WTC11 (cell line): ENCODE measurements at regions not wholly inside any gene's neighbourhood (a gene's known extent, or its start where the extent isn't known, plus 50 kb on each side); places are given as distances from the start of the nearest gene placed in this dataset.

Source experiments
- EMX1 ChIP-seq: fragments of 250-450 bp; sonication (Bioruptor Pico); IDR thresholded peaks from 2 replicates; pipeline ENCODE4 v1.8.0; 2021; ENCODE audit warnings: mild to moderate bottlenecking
- ESRRA ChIP-seq: sonication (generic); formaldehyde crosslinking; IDR thresholded peaks from 2 replicates; pipeline ENCODE4 v1.8.1; 2022; ENCODE audit warnings: mild to moderate bottlenecking, missing genetic modification reagents, borderline replicate concordance
- NR3C1 ChIP-seq: sonication (generic); formaldehyde crosslinking; conservative IDR thresholded peaks from 2 replicates; pipeline ENCODE4 v1.8.1; 2023; ENCODE audit warnings: low read depth, mild to moderate bottlenecking, missing genetic modification reagents
- SMAD3 ChIP-seq: sonication (generic); formaldehyde crosslinking; IDR thresholded peaks from 2 replicates; pipeline ENCODE4 v1.8.0; 2022; ENCODE audit warnings: missing genetic modification reagents, mild to moderate bottlenecking, borderline replicate concordance
- ZNF138 ChIP-seq: sonication (generic); formaldehyde crosslinking; conservative IDR thresholded peaks from 2 replicates; pipeline ENCODE4 v1.8.1; 2022; ENCODE audit warnings: mild to moderate bottlenecking, moderate library complexity, missing genetic modification reagents
- ZNF232 ChIP-seq: sonication (generic); formaldehyde crosslinking; IDR thresholded peaks from 2 replicates; pipeline ENCODE4 v1.8.0; 2022; ENCODE audit warnings: mild to moderate bottlenecking, missing genetic modification reagents
- ZNF263 ChIP-seq: sonication (generic); formaldehyde crosslinking; IDR thresholded peaks from 2 replicates; pipeline ENCODE4 v1.8.1; 2022; ENCODE audit warnings: low read depth, mild to moderate bottlenecking, moderate library complexity, missing genetic modification reagents
- TF ChIP-seq, protein P1 (sequence below): sonication (generic); formaldehyde crosslinking; IDR thresholded peaks from 2 replicates; pipeline ENCODE4 v1.8.1; 2022; ENCODE audit warnings: mild to moderate bottlenecking, moderate library complexity, missing genetic modification reagents
- TF ChIP-seq, protein P2 (sequence below): sonication (generic); formaldehyde crosslinking; IDR thresholded peaks from 2 replicates; pipeline ENCODE4 v1.8.0; 2022; ENCODE audit warnings: mild to moderate bottlenecking, missing genetic modification reagents
- TF ChIP-seq, protein P3 (sequence below): fragments of 200-600 bp; IDR thresholded peaks from 2 replicates; pipeline ENCODE4 v1.8.0; 2022; ENCODE audit warnings: antibody characterized with exemption
- TF ChIP-seq, protein P4 (sequence below): sonication (generic); formaldehyde crosslinking; IDR thresholded peaks from 2 replicates; pipeline ENCODE4 v1.8.1; 2022; ENCODE audit warnings: low read depth, mild to moderate bottlenecking, moderate library complexity, missing genetic modification reagents, borderline replicate concordance
- TF ChIP-seq, protein P5 (sequence below): sonication (generic); formaldehyde crosslinking; IDR thresholded peaks from 2 replicates; pipeline ENCODE4 v1.8.1; 2023; ENCODE audit warnings: mild to moderate bottlenecking, missing genetic modification reagents
- TF ChIP-seq, protein P6 (sequence below): sonication (generic); formaldehyde crosslinking; IDR thresholded peaks from 2 replicates; pipeline ENCODE4 v1.8.1; 2022; ENCODE audit warnings: mild to moderate bottlenecking, missing genetic modification reagents, moderate library complexity, borderline replicate concordance
- TF ChIP-seq, protein P7 (sequence below): sonication (generic); formaldehyde crosslinking; IDR thresholded peaks from 2 replicates; pipeline ENCODE4 v1.8.1; 2022; ENCODE audit warnings: low read depth, missing genetic modification reagents, borderline replicate concordance

DNA sequence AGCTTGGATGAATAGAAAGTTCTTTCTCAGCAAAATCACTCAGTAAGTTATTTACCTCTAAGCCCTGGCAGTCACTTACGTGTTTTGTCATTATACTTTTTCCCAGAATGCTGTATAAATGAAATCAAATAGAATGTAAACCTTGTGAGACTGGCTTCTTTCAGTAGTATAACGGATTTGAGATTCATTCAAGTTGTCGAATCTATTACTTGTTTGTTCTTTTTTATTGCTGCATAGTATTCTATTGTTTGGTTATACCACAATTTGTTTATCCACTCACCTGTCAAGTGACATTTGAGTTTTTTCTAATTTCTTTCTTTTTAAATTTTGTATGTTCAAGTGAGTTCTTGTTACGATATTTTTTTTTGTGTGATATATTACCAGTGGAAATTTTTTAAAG lies 381.6 kb downstream of the EDEM1 start:
- TF ChIP-seq ZNF138 (CRISPR knock-in tag) (no peak), EMX1 (CRISPR knock-in tag) (no peak), ZNF263 (CRISPR knock-in tag) (no peak), NR3C1 (CRISPR knock-in tag) (no peak), ESRRA (CRISPR knock-in tag) (no peak), ZNF232 (CRISPR knock-in tag) (no peak), SMAD3 (CRISPR knock-in tag) (no peak)
- TF ChIP-seq, protein P1, sequence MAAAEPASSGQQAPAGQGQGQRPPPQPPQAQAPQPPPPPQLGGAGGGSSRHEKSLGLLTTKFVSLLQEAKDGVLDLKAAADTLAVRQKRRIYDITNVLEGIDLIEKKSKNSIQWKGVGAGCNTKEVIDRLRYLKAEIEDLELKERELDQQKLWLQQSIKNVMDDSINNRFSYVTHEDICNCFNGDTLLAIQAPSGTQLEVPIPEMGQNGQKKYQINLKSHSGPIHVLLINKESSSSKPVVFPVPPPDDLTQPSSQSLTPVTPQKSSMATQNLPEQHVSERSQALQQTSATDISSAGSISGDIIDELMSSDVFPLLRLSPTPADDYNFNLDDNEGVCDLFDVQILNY (CRISPR knock-in tag) = no peak
- TF ChIP-seq, protein P2, sequence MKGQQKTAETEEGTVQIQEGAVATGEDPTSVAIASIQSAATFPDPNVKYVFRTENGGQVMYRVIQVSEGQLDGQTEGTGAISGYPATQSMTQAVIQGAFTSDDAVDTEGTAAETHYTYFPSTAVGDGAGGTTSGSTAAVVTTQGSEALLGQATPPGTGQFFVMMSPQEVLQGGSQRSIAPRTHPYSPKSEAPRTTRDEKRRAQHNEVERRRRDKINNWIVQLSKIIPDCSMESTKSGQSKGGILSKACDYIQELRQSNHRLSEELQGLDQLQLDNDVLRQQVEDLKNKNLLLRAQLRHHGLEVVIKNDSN (CRISPR knock-in tag) = no peak
- TF ChIP-seq, protein P3, sequence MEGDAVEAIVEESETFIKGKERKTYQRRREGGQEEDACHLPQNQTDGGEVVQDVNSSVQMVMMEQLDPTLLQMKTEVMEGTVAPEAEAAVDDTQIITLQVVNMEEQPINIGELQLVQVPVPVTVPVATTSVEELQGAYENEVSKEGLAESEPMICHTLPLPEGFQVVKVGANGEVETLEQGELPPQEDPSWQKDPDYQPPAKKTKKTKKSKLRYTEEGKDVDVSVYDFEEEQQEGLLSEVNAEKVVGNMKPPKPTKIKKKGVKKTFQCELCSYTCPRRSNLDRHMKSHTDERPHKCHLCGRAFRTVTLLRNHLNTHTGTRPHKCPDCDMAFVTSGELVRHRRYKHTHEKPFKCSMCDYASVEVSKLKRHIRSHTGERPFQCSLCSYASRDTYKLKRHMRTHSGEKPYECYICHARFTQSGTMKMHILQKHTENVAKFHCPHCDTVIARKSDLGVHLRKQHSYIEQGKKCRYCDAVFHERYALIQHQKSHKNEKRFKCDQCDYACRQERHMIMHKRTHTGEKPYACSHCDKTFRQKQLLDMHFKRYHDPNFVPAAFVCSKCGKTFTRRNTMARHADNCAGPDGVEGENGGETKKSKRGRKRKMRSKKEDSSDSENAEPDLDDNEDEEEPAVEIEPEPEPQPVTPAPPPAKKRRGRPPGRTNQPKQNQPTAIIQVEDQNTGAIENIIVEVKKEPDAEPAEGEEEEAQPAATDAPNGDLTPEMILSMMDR = no peak
- TF ChIP-seq, protein P4, sequence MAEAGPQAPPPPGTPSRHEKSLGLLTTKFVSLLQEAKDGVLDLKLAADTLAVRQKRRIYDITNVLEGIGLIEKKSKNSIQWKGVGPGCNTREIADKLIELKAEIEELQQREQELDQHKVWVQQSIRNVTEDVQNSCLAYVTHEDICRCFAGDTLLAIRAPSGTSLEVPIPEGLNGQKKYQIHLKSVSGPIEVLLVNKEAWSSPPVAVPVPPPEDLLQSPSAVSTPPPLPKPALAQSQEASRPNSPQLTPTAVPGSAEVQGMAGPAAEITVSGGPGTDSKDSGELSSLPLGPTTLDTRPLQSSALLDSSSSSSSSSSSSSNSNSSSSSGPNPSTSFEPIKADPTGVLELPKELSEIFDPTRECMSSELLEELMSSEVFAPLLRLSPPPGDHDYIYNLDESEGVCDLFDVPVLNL = no peak
- TF ChIP-seq, protein P5, sequence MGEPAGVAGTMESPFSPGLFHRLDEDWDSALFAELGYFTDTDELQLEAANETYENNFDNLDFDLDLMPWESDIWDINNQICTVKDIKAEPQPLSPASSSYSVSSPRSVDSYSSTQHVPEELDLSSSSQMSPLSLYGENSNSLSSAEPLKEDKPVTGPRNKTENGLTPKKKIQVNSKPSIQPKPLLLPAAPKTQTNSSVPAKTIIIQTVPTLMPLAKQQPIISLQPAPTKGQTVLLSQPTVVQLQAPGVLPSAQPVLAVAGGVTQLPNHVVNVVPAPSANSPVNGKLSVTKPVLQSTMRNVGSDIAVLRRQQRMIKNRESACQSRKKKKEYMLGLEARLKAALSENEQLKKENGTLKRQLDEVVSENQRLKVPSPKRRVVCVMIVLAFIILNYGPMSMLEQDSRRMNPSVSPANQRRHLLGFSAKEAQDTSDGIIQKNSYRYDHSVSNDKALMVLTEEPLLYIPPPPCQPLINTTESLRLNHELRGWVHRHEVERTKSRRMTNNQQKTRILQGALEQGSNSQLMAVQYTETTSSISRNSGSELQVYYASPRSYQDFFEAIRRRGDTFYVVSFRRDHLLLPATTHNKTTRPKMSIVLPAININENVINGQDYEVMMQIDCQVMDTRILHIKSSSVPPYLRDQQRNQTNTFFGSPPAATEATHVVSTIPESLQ = no peak
- TF ChIP-seq, protein P6, sequence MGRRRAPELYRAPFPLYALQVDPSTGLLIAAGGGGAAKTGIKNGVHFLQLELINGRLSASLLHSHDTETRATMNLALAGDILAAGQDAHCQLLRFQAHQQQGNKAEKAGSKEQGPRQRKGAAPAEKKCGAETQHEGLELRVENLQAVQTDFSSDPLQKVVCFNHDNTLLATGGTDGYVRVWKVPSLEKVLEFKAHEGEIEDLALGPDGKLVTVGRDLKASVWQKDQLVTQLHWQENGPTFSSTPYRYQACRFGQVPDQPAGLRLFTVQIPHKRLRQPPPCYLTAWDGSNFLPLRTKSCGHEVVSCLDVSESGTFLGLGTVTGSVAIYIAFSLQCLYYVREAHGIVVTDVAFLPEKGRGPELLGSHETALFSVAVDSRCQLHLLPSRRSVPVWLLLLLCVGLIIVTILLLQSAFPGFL (CRISPR knock-in tag) = no peak
- TF ChIP-seq, protein P7, sequence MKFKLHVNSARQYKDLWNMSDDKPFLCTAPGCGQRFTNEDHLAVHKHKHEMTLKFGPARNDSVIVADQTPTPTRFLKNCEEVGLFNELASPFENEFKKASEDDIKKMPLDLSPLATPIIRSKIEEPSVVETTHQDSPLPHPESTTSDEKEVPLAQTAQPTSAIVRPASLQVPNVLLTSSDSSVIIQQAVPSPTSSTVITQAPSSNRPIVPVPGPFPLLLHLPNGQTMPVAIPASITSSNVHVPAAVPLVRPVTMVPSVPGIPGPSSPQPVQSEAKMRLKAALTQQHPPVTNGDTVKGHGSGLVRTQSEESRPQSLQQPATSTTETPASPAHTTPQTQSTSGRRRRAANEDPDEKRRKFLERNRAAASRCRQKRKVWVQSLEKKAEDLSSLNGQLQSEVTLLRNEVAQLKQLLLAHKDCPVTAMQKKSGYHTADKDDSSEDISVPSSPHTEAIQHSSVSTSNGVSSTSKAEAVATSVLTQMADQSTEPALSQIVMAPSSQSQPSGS (CRISPR knock-in tag) = no peak
